ENCODE measurements at regions not wholly inside any gene's neighbourhood (a gene's known extent, or its start where the extent isn't known, plus 50 kb on each side); places are given as distances from the start of the nearest gene placed in this dataset.

- no peak for DNase-seq
These were observed 182.9 kb downstream of the TEX29 start for GRCh38 chr13:111503376-111503775.

- no peak for DNase-seq
These were observed 183.7 kb downstream of the TEX29 start for GRCh38 chr13:111503905-111504695.

- no peak for DNase-seq
These were observed 184.8 kb downstream of the TEX29 start for GRCh38 chr13:111505175-111505777.

- DNase-seq = no peak
These were observed 185.7 kb downstream of the TEX29 start for GRCh38 chr13:111506125-111506524.

GRCh38 chr13:111506621-111507020 is 186.2 kb downstream of the TEX29 start:
- no peak for DNase-seq

GRCh38 chr13:111508164-111508870 is 187.9 kb downstream of the TEX29 start:
- no peak for DNase-seq

- no peak for DNase-seq
These were observed 188.6 kb downstream of the TEX29 start for GRCh38 chr13:111508902-111509509.

GRCh38 chr13:111510502-111511218 is 190.2 kb downstream of the TEX29 start:
- no peak for DNase-seq

- DNase-seq = no peak
These were observed 190.8 kb downstream of the TEX29 start for GRCh38 chr13:111511219-111511732.

GRCh38 chr13:111511805-111512504 is 191.5 kb downstream of the TEX29 start:
- DNase-seq = no peak

- no peak for DNase-seq
These were observed 192.3 kb downstream of the TEX29 start for GRCh38 chr13:111512707-111513106.

GRCh38 chr13:111513766-111514609 is 193.5 kb downstream of the TEX29 start:
- DNase-seq = no peak

GRCh38 chr13:111514610-111515306 is 194.3 kb downstream of the TEX29 start:
- no peak for DNase-seq

GRCh38 chr13:111515307-111515617 is 194.8 kb downstream of the TEX29 start:
- no peak for DNase-seq

- DNase-seq = no peak
These were observed 195.2 kb downstream of the TEX29 start for GRCh38 chr13:111515635-111516034.

GRCh38 chr13:111516712-111517640 is 196.5 kb downstream of the TEX29 start:
- DNase-seq = no peak

GRCh38 chr13:111517641-111518010 is 197.2 kb downstream of the TEX29 start:
- DNase-seq = no peak

GRCh38 chr13:111518161-111518792 is 197.8 kb downstream of the TEX29 start:
- DNase-seq = no peak

GRCh38 chr13:111519041-111519440 is 198.6 kb downstream of the TEX29 start:
- DNase-seq = no peak
